ENCODE measurements at regions not wholly inside any gene's neighbourhood (a gene's known extent, or its start where the extent isn't known, plus 50 kb on each side); places are given as distances from the start of the nearest gene placed in this dataset.
A peak's percentile ranks its signal among the peaks of the same experiment; 100 is the strongest.

DNA sequence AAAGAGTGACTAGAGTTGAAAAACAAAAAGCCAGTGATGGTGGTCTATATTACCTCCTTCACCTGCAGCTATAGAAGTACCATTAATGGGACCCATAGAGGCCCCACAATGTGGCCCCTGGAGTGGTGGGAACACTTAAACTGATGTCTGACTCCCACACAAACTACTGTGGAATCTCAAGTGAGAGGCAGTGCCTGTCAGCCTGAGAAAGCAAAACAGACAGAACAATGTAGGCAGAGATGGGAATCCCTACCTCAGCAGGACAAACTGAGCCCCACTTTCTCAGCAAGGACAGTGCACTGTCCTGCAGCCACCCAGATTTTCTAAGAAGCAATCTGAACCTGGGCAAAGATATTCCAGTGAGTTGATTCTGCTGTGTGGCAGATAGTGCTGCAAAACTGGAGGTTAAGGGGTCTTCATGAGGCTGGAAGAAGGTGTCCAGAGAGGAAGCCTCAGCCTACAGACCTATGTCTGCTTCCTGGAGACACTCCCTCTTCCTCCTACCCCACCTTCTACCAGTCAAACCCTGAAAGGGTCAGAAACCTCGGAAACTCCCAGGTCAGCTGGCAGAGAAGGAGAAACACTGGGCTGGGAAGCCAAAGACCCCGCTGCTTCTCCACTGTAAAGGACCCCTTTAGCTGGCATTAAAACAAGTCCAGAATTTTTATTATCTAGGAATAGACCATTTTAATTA, 228.7 kb downstream of the C1orf94 start:
- Histone ChIP-seq H3K9me2 (replicated peaks; ENCODE audit: insufficient read depth) (no peaks in the 10 kb centered on the region), H3K27ac (no peak overlapping the region), H3K79me2 (no peaks in the 10 kb centered on the region), H3K4me2 (no peak overlapping the region), H3K27me3 (no peaks in the 10 kb centered on the region), H3K4me1 (ENCODE audit: insufficient read depth) (peaks cover 15% of the 10 kb centered on the region), H2AFZ (no peak overlapping the region), H4K20me1 (ENCODE audit: insufficient read depth, poor library complexity, severe bottlenecking) (no peaks in the 10 kb centered on the region), H3K9me3 (ENCODE audit: low read depth) (no peaks in the 10 kb centered on the region), H3K36me3 (replicated peaks; ENCODE audit: insufficient read depth, low read depth) (no peaks in the 10 kb centered on the region), H3K4me3 (no peak overlapping the region)
- 62% methylated on average over 2 of the region's 2 CpGs for WGBS (ENCODE audit: low lambda C conversion rate, missing lambda C conversion rate)
- DNase-seq (ENCODE audit: low spot score), result no peak
- TF ChIP-seq EZH2 (IDR thresholded peaks at IDR 0.05; ENCODE audit: borderline replicate concordance) (no peak), EZH2phosphoT487 (IDR thresholded peaks at IDR 0.05; ENCODE audit: low read depth, severe bottlenecking, unreplicated experiment) (no peak)
- TF ChIP-seq, protein P1, sequence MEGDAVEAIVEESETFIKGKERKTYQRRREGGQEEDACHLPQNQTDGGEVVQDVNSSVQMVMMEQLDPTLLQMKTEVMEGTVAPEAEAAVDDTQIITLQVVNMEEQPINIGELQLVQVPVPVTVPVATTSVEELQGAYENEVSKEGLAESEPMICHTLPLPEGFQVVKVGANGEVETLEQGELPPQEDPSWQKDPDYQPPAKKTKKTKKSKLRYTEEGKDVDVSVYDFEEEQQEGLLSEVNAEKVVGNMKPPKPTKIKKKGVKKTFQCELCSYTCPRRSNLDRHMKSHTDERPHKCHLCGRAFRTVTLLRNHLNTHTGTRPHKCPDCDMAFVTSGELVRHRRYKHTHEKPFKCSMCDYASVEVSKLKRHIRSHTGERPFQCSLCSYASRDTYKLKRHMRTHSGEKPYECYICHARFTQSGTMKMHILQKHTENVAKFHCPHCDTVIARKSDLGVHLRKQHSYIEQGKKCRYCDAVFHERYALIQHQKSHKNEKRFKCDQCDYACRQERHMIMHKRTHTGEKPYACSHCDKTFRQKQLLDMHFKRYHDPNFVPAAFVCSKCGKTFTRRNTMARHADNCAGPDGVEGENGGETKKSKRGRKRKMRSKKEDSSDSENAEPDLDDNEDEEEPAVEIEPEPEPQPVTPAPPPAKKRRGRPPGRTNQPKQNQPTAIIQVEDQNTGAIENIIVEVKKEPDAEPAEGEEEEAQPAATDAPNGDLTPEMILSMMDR (IDR thresholded peaks at IDR 0.05; ENCODE audit: poor library complexity), result no peak

DNA sequence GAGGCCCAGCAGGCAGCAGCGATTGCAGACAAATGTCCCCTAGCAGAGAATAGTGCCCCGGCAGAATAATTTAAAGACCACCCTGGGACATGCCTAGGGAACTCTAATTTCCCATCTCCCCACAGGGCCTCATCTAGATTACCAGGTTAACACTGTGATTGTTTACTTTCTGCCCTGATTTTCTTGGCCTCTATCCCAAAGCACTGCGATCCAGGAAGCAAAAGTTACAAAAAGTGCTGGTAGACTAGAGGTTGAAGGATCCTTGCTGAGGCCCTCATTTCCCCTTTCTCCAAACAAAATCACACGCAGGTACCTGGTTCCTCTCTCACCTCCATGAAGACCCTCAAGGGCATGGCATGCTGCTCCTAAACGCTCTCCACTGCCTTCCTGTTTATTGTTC, 229.7 kb downstream of the C1orf94 start:
- Histone ChIP-seq H3K79me2 (no peaks in the 10 kb centered on the region), H3K27ac (peak overlapping the region; percentile 54), H3K4me3 (no peak overlapping the region), H4K20me1 (ENCODE audit: insufficient read depth, poor library complexity, severe bottlenecking) (no peaks in the 10 kb centered on the region), H3K4me1 (ENCODE audit: insufficient read depth) (peaks cover 15% of the 10 kb centered on the region), H3K9me3 (ENCODE audit: low read depth) (no peaks in the 10 kb centered on the region), H3K27me3 (no peaks in the 10 kb centered on the region), H3K4me2 (peak overlapping the region; percentile 35), H3K9me2 (replicated peaks; ENCODE audit: insufficient read depth) (no peaks in the 10 kb centered on the region), H3K36me3 (replicated peaks; ENCODE audit: insufficient read depth, low read depth) (no peaks in the 10 kb centered on the region), H2AFZ (peak overlapping the region; percentile 49)
- no peak for DNase-seq (ENCODE audit: low spot score)
- TF ChIP-seq, protein P1 (IDR thresholded peaks at IDR 0.05; ENCODE audit: poor library complexity), result no peak
- TF ChIP-seq EZH2 (IDR thresholded peaks at IDR 0.05; ENCODE audit: borderline replicate concordance), result no peak
- TF ChIP-seq EZH2phosphoT487 (IDR thresholded peaks at IDR 0.05; ENCODE audit: low read depth, severe bottlenecking, unreplicated experiment), result no peak
- 40% methylated on average over 5 of the region's 5 CpGs for WGBS (ENCODE audit: low lambda C conversion rate, missing lambda C conversion rate)

DNA sequence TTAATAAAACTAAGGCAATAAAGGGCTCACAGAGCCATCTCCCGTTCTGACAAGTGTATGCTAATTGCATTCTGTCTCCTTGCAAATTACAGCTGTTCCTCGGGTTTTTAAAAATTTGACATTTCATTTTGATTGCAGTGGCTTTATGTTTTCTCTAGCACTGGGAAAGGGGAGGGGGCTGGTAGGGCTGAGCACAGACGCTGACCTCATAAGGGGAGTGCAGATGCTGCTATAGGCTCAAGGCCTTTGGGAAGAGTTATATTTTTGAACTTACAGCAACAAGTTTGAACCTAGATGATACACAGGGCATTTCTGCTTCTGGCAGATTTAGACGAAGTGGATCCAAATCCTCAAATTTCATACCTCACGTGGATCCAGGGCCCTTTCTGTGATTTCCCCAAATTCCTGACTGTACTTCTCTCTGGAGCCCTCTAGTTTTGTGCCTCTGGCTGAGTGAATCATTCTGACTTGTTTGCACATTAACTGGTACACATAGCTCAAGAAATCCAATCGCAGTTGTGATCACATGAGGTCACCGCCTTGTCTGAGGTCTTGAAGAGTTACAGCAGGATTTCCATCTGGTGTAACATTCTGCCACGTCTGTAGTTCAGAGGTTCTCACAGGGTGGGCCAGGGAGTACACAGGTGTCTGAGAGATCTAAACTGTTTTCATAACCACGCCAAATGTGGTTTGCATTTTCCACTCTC, 230.3 kb downstream of the C1orf94 start:
- Histone ChIP-seq H3K9me3 (ENCODE audit: low read depth) (no peaks in the 10 kb centered on the region), H3K36me3 (replicated peaks; ENCODE audit: insufficient read depth, low read depth) (no peaks in the 10 kb centered on the region), H3K9me2 (replicated peaks; ENCODE audit: insufficient read depth) (no peaks in the 10 kb centered on the region), H3K27ac (peak overlapping the region; percentile 54), H3K79me2 (no peaks in the 10 kb centered on the region), H3K4me2 (peak overlapping the region; percentile 35), H3K4me3 (no peak overlapping the region), H3K4me1 (ENCODE audit: insufficient read depth) (peaks cover 15% of the 10 kb centered on the region), H4K20me1 (ENCODE audit: insufficient read depth, poor library complexity, severe bottlenecking) (no peaks in the 10 kb centered on the region), H3K27me3 (no peaks in the 10 kb centered on the region), H2AFZ (peak overlapping the region; percentile 49)
- no peak for TF ChIP-seq EZH2 (IDR thresholded peaks at IDR 0.05; ENCODE audit: borderline replicate concordance)
- no peak for TF ChIP-seq EZH2phosphoT487 (IDR thresholded peaks at IDR 0.05; ENCODE audit: low read depth, severe bottlenecking, unreplicated experiment)
- TF ChIP-seq, protein P1 (IDR thresholded peaks at IDR 0.05; ENCODE audit: poor library complexity), result no peak
- peak; percentile 34 for DNase-seq (ENCODE audit: low spot score)
- WGBS (ENCODE audit: low lambda C conversion rate, missing lambda C conversion rate), result 64% methylated on average over 9 of the region's 9 CpGs

Measured in hepatocyte (in vitro differentiated cells).